CD14-positive monocyte (primary cell): ENCODE measurements at regions not wholly inside any gene's neighbourhood (a gene's known extent, or its start where the extent isn't known, plus 50 kb on each side); places are given as distances from the start of the nearest gene placed in this dataset.

ENCODE experiments used
- DNase-seq, 3 donors: peaks; one replicate each; pipeline ENCODE4 v3.0.0-alpha.2; 2011 to 2022
- H2AFZ ChIP-seq: 2 replicates; pipeline ENCODE4 v1.6.0; 2012; ENCODE audit warnings: mild to moderate bottlenecking, low read depth, low read length, inconsistent platforms; ENCODE audit not compliant: insufficient read depth, poor library complexity, severe bottlenecking
- H3K27ac ChIP-seq, 2 donors: 1 replicate in 1 of 2; 2 replicates in 1 of 2; pipeline ENCODE4 v1.5.1; 2012 to 2013; ENCODE audit warnings: low read length in 2 of 2, control low read depth in 1 of 2, inconsistent platforms in 1 of 2, low read depth in 1 of 2, mild to moderate bottlenecking in 1 of 2
- H3K27me3 ChIP-seq, 2 donors: one replicate each; pipeline versions ENCODE4 v1.6.0 to v1.6.1; 2011 to 2013; ENCODE audit warnings: low read length in 2 of 2; ENCODE audit not compliant: control insufficient read depth in 2 of 2, insufficient read depth in 2 of 2
- H3K36me3 ChIP-seq, 2 donors: replicated peaks in 1 of 2; 1 replicate in 1 of 2; 2 replicates in 1 of 2; pipeline versions ENCODE4 v1.5.1 to v1.6.1; 2012 to 2013; ENCODE audit warnings: low read length in 2 of 2, control low read depth in 1 of 2, inconsistent platforms in 1 of 2, mild to moderate bottlenecking in 1 of 2; ENCODE audit not compliant: insufficient read depth in 2 of 2, control insufficient read depth in 1 of 2
- H3K4me1 ChIP-seq, 2 donors: 1 replicate in 1 of 2; 2 replicates in 1 of 2; pipeline versions ENCODE4 v1.5.1 to v1.6.1; 2012 to 2013; ENCODE audit warnings: low read length in 2 of 2, control low read depth in 1 of 2, inconsistent platforms in 1 of 2, mild to moderate bottlenecking in 1 of 2, moderate library complexity in 1 of 2; ENCODE audit not compliant: insufficient read depth in 2 of 2, control insufficient read depth in 1 of 2
- H3K4me2 ChIP-seq: replicated peaks from 2 replicates; pipeline ENCODE3; 2012; ENCODE audit warnings: low read length, moderate library complexity, mild to moderate bottlenecking; ENCODE audit not compliant: poor library complexity, severe bottlenecking; ENCODE audit errors: extremely low read depth
- H3K4me3 ChIP-seq, 3 experiments: fragments of 200-600 bp in 1 of 3; sonication (generic) in 1 of 3; replicated peaks in 1 of 3; 1 replicate in 2 of 3; 2 replicates in 1 of 3; pipeline ENCODE4 v1.5.1; 2011 to 2013; ENCODE audit warnings: low read length in 3 of 3, mild to moderate bottlenecking in 3 of 3, control low read depth in 2 of 3, low read depth in 2 of 3, inconsistent platforms in 1 of 3, moderate library complexity in 1 of 3
- H3K79me2 ChIP-seq: 2 replicates; pipeline ENCODE4 v1.6.0; 2012; ENCODE audit warnings: mild to moderate bottlenecking, control low read depth, inconsistent platforms, low read length, moderate library complexity; ENCODE audit not compliant: insufficient read depth
- H3K9ac ChIP-seq: 2 replicates; pipeline ENCODE4 v1.6.0; 2017; ENCODE audit warnings: low read length, mild to moderate bottlenecking; ENCODE audit not compliant: insufficient read depth, poor library complexity, severe bottlenecking
- H3K9me3 ChIP-seq, 2 donors: replicated peaks in 1 of 2; 1 replicate in 1 of 2; 2 replicates in 1 of 2; pipeline versions ENCODE4 v1.5.1 to v1.6.1; 2012 to 2013; ENCODE audit warnings: low read length in 2 of 2, control low read depth in 1 of 2; ENCODE audit not compliant: control insufficient read depth in 1 of 2, insufficient read depth in 1 of 2
- H4K20me1 ChIP-seq: 2 replicates; pipeline ENCODE4 v1.6.0; 2012; ENCODE audit warnings: mild to moderate bottlenecking, low read length, control low read depth, moderate library complexity; ENCODE audit not compliant: insufficient read depth
- H3K27ac Mint-ChIP-seq, 7 donors: one replicate each; pipeline ENCODE4 v1.8.0; 2020; ENCODE audit warnings: mild to moderate bottlenecking in 7 of 7, mixed read lengths in 7 of 7, moderate library complexity in 6 of 7, inconsistent platforms in 2 of 7
- H3K27me3 Mint-ChIP-seq, 3 donors: one replicate each; pipeline ENCODE4 v1.8.0; 2021 to 2022; ENCODE audit warnings: low read depth in 3 of 3, mild to moderate bottlenecking in 3 of 3, mixed read lengths in 3 of 3, moderate library complexity in 3 of 3, inconsistent platforms in 1 of 3
- H3K36me3 Mint-ChIP-seq, 2 donors: one replicate each; pipeline ENCODE4 v1.8.0; 2020; ENCODE audit warnings: mixed read lengths in 2 of 2, inconsistent platforms in 1 of 2, mild to moderate bottlenecking in 1 of 2
- H3K4me1 Mint-ChIP-seq: one replicate; pipeline ENCODE4 v1.8.0; 2020; ENCODE audit warnings: mild to moderate bottlenecking, mixed read lengths
- H3K4me3 Mint-ChIP-seq, 2 donors: one replicate each; pipeline ENCODE4 v1.8.0; 2020; ENCODE audit warnings: mild to moderate bottlenecking in 2 of 2, mixed read lengths in 2 of 2, moderate library complexity in 1 of 2
- H3K9me3 Mint-ChIP-seq, 7 donors: one replicate each; pipeline ENCODE4 v1.8.0; 2020 to 2022; ENCODE audit warnings: mixed read lengths in 7 of 7, mild to moderate bottlenecking in 6 of 7, moderate library complexity in 6 of 7, inconsistent platforms in 2 of 7
- WGBS: methylation state at CpG from one replicate; pipeline ENCODE4 v1.1.5; 2013; ENCODE audit warnings: missing lambda C conversion rate; ENCODE audit not compliant: insufficient coverage; 5-methylcytosine and 5-hydroxymethylcytosine counted together
- intact Hi-C, 2 donors: fragments of 100-400 bp; cut with micrococcal nuclease; formaldehyde crosslinking; loops; one replicate each; pipeline versions ENCODE4 v1.15.0 to v1.15.1; 2023
- TF ChIP-seq, protein P1 (sequence below): fragments of 200-600 bp; IDR thresholded peaks from one replicate; pipeline ENCODE4 v1.8.0; 2022; ENCODE audit warnings: antibody characterized with exemption, mild to moderate bottlenecking

DNA sequence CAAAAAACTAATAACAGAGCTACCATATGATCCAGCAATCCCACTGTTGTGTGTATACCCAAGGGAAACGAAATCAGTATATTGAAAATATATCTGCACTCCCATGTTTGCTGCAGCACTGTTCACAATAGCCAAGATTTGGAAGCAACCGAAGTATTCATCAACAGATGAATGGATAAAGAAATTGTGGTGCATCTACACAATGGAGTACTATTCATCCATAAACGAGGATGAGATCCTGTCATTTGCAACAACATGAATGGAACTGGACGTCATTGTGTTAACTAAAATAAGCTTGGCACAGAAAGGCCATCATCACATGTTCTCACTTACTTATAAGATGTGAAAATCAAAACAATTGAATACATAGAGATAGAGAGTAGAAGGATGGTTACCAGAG is 402.1 kb downstream of the KCTD8 start:
- Mint-ChIP-seq H3K27ac (no peak overlapping the region), H3K27me3 (no peaks in the 10 kb centered on the region), H3K4me1 (no peaks in the 10 kb centered on the region), H3K4me3 (no peak overlapping the region), H3K36me3 (no peaks in the 10 kb centered on the region), H3K9me3 (peaks cover 0 to 10% (median 0%) of the 10 kb centered on the region in 7 donors)
- Histone ChIP-seq H4K20me1 (no peaks in the 10 kb centered on the region), H2AFZ (no peak overlapping the region), H3K36me3 (no peaks in the 10 kb centered on the region), H3K4me2 (no peak overlapping the region), H3K4me3 (no peak overlapping the region), H3K9ac (no peak overlapping the region), H3K4me1 (no peaks in the 10 kb centered on the region), H3K27me3 (no peaks in the 10 kb centered on the region), H3K9me3 (no peaks in the 10 kb centered on the region), H3K79me2 (no peaks in the 10 kb centered on the region), H3K27ac (no peak overlapping the region)
- intact Hi-C loops: no loop called here
- 100% methylated on average over 1 of the region's 4 CpGs for WGBS
- no peak for DNase-seq
- TF ChIP-seq, protein P1, sequence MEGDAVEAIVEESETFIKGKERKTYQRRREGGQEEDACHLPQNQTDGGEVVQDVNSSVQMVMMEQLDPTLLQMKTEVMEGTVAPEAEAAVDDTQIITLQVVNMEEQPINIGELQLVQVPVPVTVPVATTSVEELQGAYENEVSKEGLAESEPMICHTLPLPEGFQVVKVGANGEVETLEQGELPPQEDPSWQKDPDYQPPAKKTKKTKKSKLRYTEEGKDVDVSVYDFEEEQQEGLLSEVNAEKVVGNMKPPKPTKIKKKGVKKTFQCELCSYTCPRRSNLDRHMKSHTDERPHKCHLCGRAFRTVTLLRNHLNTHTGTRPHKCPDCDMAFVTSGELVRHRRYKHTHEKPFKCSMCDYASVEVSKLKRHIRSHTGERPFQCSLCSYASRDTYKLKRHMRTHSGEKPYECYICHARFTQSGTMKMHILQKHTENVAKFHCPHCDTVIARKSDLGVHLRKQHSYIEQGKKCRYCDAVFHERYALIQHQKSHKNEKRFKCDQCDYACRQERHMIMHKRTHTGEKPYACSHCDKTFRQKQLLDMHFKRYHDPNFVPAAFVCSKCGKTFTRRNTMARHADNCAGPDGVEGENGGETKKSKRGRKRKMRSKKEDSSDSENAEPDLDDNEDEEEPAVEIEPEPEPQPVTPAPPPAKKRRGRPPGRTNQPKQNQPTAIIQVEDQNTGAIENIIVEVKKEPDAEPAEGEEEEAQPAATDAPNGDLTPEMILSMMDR: no peak

DNA sequence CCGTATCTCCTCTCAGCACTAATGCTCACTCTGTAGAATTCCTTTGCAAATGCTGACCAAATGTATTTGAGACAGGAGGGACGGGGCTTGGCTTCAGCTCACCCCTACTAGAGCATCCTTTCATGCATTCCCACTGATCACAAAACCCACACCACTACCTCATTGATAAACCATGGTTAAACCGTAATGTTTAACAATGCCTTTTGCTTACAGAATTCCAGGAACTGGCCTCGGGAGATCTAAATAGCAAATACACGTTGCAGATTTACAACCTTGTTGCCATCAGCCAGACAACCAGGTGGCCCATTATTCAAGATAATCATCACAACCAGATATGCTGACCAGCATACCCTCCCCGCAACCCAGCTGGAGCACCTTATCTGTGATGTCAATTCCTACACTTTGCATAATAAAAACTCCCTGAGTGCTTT is 391.9 kb downstream of the KCTD8 start:
- Histone ChIP-seq H2AFZ (no peak overlapping the region), H3K9me3 (peaks cover 0 to 2% of the 10 kb centered on the region in 2 donors), H4K20me1 (no peaks in the 10 kb centered on the region), H3K27ac (no peak overlapping the region), H3K79me2 (no peaks in the 10 kb centered on the region), H3K36me3 (no peaks in the 10 kb centered on the region), H3K4me2 (no peak overlapping the region), H3K4me3 (no peak overlapping the region), H3K27me3 (no peaks in the 10 kb centered on the region), H3K9ac (no peak overlapping the region), H3K4me1 (no peaks in the 10 kb centered on the region)
- no peak for DNase-seq
- H3K9me3 Mint-ChIP-seq: peaks cover 0 to 5% (median 2%) of the 10 kb centered on the region in 7 donors
- H3K4me3 Mint-ChIP-seq: no peak overlapping the region
- no peaks in the 10 kb centered on the region for H3K36me3 Mint-ChIP-seq
- intact Hi-C loops: no loop called here
- TF ChIP-seq, protein P1: no peak
- 42% methylated on average over 4 of the region's 6 CpGs for WGBS
- H3K4me1 Mint-ChIP-seq: no peaks in the 10 kb centered on the region
- no peak overlapping the region for H3K27ac Mint-ChIP-seq
- peaks cover 0 to 2% (median 0%) of the 10 kb centered on the region in 3 donors for H3K27me3 Mint-ChIP-seq
